ENCODE measurements at regions not wholly inside any gene's neighbourhood (a gene's known extent, or its start where the extent isn't known, plus 50 kb on each side); places are given as distances from the start of the nearest gene placed in this dataset.

DNA sequence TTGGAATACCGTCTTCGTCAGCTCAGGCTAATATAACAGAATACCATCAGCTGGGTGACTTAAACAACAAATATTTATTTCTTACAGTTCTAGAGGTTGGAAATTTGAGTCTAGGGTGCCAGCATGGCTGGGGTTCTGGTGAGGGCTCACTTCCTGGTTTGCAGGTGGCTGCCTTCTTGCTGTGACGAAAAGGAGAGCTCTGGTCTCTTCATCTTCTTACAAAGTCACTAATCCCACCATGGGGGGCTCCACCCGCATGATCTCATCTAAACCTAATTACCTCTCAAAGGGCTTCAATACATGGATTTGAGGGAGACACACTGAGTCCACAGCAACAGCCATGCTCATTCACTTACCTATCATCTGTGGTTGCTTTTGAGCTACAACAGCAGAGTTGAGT, 78.3 kb downstream of the PSMG1 start:
- Histone ChIP-seq H3K27ac (peak overlapping the region; percentile 29; the same call in 1 of the 2 replicates), H3K79me2 (ENCODE audit: insufficient read depth) (no peaks in the 10 kb centered on the region), H3F3A (ENCODE audit: insufficient read depth) (peaks cover 3% of the 10 kb centered on the region; the same call in 1 of the 2 replicates), H3K4me3 (0 out of 2 replicates have a peak overlapping the region, but pooled peaks have one; percentile 8), H3K36me3 (ENCODE audit: low read depth) (no peaks in the 10 kb centered on the region), H3K9ac (no peak overlapping the region), H3K27me3 (replicated peaks; ENCODE audit: insufficient read depth) (no peaks in the 10 kb centered on the region), H3K9me3 (ENCODE audit: low read depth) (no peaks in the 10 kb centered on the region), H3K4me1 (ENCODE audit: insufficient read depth) (peaks cover 16% of the 10 kb centered on the region), H4K20me1 (ENCODE audit: insufficient read depth) (no peaks in the 10 kb centered on the region), H2AFZ (no peak overlapping the region), H3K9me2 (ENCODE audit: insufficient read depth) (no peaks in the 10 kb centered on the region), H3K4me2 (ENCODE audit: unreplicated experiment) (peak overlapping the region; percentile 18)
- in situ Hi-C loops (cut with MboI): no loop called here
- WGBS, 2 experiments (ENCODE audit: low coverage in 1 of 2, low lambda C conversion rate in 2 of 2, missing lambda C conversion rate in 2 of 2): 52% methylated on average over 4 of the region's 4 CpGs
- no peak for DNase-seq
- no peak for TF ChIP-seq EZH2 (IDR thresholded peaks at IDR 0.05; ENCODE audit: insufficient read depth, poor library complexity, severe bottlenecking)
- TF ChIP-seq EZH2phosphoT487 (IDR thresholded peaks at IDR 0.05; ENCODE audit: insufficient read depth, low read depth): no peak

DNA sequence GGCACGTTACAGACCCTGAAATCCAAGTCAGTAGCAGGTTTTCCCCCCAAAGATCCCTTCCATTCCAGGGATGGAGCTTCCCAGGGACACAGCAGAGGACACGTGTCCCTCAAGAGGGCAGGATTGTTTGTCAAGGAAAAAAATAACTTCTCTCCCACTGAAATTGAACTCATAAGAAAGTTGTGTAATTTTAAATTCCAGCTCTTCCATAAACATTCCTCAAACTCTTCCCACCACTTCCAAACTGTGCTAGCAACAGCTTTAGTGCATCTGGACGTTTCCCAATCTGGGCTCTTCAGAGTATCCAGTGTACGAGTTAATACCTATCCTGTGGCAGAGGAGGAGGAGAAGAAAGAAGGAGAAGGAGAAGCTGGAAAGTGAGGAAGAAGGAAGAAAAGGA, 79.6 kb downstream of the PSMG1 start:
- DNase-seq: peak; percentile 46
- 0 out of 2 replicates have a peak overlapping the region, but pooled peaks have one; percentile 8 for H3K4me3 ChIP-seq
- no peaks in the 10 kb centered on the region for H4K20me1 ChIP-seq (ENCODE audit: insufficient read depth)
- peak overlapping the region; percentile 46 for H3K4me2 ChIP-seq (ENCODE audit: unreplicated experiment)
- peak overlapping the region; percentile 56 for H2AFZ ChIP-seq
- H3K9me2 ChIP-seq (ENCODE audit: insufficient read depth): no peaks in the 10 kb centered on the region
- peak overlapping the region; percentile 42 for H3K27ac ChIP-seq
- no peaks in the 10 kb centered on the region for H3K9me3 ChIP-seq (ENCODE audit: low read depth)
- H3K27me3 ChIP-seq (replicated peaks; ENCODE audit: insufficient read depth): no peaks in the 10 kb centered on the region
- in situ Hi-C loops (cut with MboI): no loop called here
- no peaks in the 10 kb centered on the region for H3K79me2 ChIP-seq (ENCODE audit: insufficient read depth)
- H3K36me3 ChIP-seq (ENCODE audit: low read depth): no peaks in the 10 kb centered on the region
- WGBS, 2 experiments (ENCODE audit: low coverage in 1 of 2, low lambda C conversion rate in 2 of 2, missing lambda C conversion rate in 2 of 2): 11 to 14% methylated on average over 4 of the region's 4 CpGs
- H3K4me1 ChIP-seq (ENCODE audit: insufficient read depth): peaks cover 16% of the 10 kb centered on the region
- H3K9ac ChIP-seq: peak overlapping the region; percentile 42; the same call in 1 of the 2 replicates
- H3F3A ChIP-seq (ENCODE audit: insufficient read depth): peaks cover 3% of the 10 kb centered on the region; the same call in 1 of the 2 replicates
- TF ChIP-seq EZH2phosphoT487 (IDR thresholded peaks at IDR 0.05; ENCODE audit: insufficient read depth, low read depth): no peak
- TF ChIP-seq EZH2 (IDR thresholded peaks at IDR 0.05; ENCODE audit: insufficient read depth, poor library complexity, severe bottlenecking): no peak

DNA sequence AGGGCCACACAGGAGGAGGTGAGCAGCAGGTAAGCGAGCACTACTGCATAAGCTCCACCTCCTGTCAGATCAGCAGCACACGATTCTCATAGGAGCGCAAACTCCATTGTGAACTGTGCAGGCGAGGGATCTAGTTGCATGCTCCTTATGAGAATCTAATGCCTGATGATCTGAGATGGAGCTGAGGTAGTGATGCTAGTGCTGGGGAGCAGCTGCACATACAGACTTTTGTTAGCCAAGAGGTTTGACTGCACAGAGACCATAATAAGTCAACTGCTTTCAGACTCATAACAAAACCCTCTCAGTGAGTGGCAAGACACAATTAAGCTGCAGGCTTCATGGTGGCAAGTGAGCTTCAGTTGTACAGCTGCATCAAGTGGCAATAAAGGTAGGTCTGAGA, 83.4 kb downstream of the PSMG1 start:
- Histone ChIP-seq H3K4me1 (ENCODE audit: insufficient read depth) (peaks cover 14% of the 10 kb centered on the region), H3K27me3 (replicated peaks; ENCODE audit: insufficient read depth) (no peaks in the 10 kb centered on the region), H3K9me2 (ENCODE audit: insufficient read depth) (no peaks in the 10 kb centered on the region), H3K4me3 (no peak overlapping the region), H3K27ac (no peak overlapping the region), H3K9ac (no peak overlapping the region), H3K79me2 (ENCODE audit: insufficient read depth) (no peaks in the 10 kb centered on the region), H3K9me3 (ENCODE audit: low read depth) (no peaks in the 10 kb centered on the region), H4K20me1 (ENCODE audit: insufficient read depth) (no peaks in the 10 kb centered on the region), H3K4me2 (ENCODE audit: unreplicated experiment) (no peak overlapping the region), H3K36me3 (ENCODE audit: low read depth) (no peaks in the 10 kb centered on the region), H3F3A (ENCODE audit: insufficient read depth) (peaks cover 2% of the 10 kb centered on the region; the same call in 1 of the 2 replicates), H2AFZ (no peak overlapping the region)
- in situ Hi-C loops (cut with MboI): no loop called here
- TF ChIP-seq EZH2phosphoT487 (IDR thresholded peaks at IDR 0.05; ENCODE audit: insufficient read depth, low read depth): no peak
- no peak for TF ChIP-seq EZH2 (IDR thresholded peaks at IDR 0.05; ENCODE audit: insufficient read depth, poor library complexity, severe bottlenecking)
- WGBS, 2 experiments (ENCODE audit: low coverage in 1 of 2, low lambda C conversion rate in 2 of 2, missing lambda C conversion rate in 2 of 2): 96% methylated on average over 4 of the region's 4 CpGs
- DNase-seq: no peak

DNA sequence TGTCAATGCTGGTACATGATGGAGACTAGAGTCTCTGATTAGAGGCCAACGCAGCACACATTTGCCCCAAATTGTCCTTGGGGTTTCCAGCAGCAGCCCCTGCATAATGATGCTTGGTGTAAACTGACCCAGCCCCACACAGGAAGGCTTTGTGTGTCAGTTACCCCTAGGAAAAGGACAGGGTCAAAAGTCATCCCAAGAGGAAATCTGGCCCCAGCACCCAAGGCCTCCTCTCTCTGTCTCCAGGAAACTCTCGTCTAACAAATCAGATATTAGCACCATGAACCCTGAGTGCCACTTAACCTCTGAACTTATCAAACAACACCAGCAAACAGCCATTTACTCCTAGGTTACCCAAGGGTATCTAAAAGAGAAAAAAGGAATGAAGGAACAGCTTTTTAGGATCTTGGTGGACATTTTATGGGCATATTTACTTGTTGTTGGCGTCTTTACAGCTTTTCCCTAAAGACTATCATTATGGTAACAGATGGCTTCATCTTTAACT, 84.5 kb downstream of the PSMG1 start:
- Histone ChIP-seq H3K9me3 (ENCODE audit: low read depth) (no peaks in the 10 kb centered on the region), H3K4me2 (ENCODE audit: unreplicated experiment) (no peak overlapping the region), H3K4me1 (ENCODE audit: insufficient read depth) (peaks cover 3% of the 10 kb centered on the region; the same call in 1 of the 2 replicates), H3K79me2 (ENCODE audit: insufficient read depth) (no peaks in the 10 kb centered on the region), H3K27me3 (replicated peaks; ENCODE audit: insufficient read depth) (no peaks in the 10 kb centered on the region), H4K20me1 (ENCODE audit: insufficient read depth) (no peaks in the 10 kb centered on the region), H2AFZ (no peak overlapping the region), H3K4me3 (no peak overlapping the region), H3K9me2 (ENCODE audit: insufficient read depth) (no peaks in the 10 kb centered on the region), H3F3A (ENCODE audit: insufficient read depth) (no peaks in the 10 kb centered on the region), H3K27ac (no peak overlapping the region), H3K9ac (no peak overlapping the region), H3K36me3 (ENCODE audit: low read depth) (no peaks in the 10 kb centered on the region)
- no peak for DNase-seq
- WGBS, 2 experiments (ENCODE audit: low coverage in 1 of 2, low lambda C conversion rate in 2 of 2, missing lambda C conversion rate in 2 of 2): 96 to 97% methylated on average over 3 of the region's 3 CpGs
- in situ Hi-C loops (cut with MboI): no loop called here
- no peak for TF ChIP-seq EZH2phosphoT487 (IDR thresholded peaks at IDR 0.05; ENCODE audit: insufficient read depth, low read depth)
- no peak for TF ChIP-seq EZH2 (IDR thresholded peaks at IDR 0.05; ENCODE audit: insufficient read depth, poor library complexity, severe bottlenecking)

Measured in GM23248 (cell line).